Adrenal gland (tissue), 9 donors: ENCODE measurements at regions not wholly inside any gene's neighbourhood (a gene's known extent, or its start where the extent isn't known, plus 50 kb on each side); places are given as distances from the start of the nearest gene placed in this dataset.

Experiments
- DNase-seq, 7 donors: peaks; one replicate each; pipeline ENCODE4 v3.0.0-alpha.2; 2019 to 2020
- H3K27ac ChIP-seq, 5 donors: fragments of 200-600 bp; sonication (generic) in 4 of 5; 1 replicate in 3 of 5; 2 replicates in 2 of 5; pipeline versions ENCODE4 v1.5.1 to v1.8.0; 2016 to 2020; ENCODE audit warnings: mild to moderate bottlenecking in 1 of 5
- H3K27me3 ChIP-seq: fragments of 200-600 bp; 2 replicates; pipeline ENCODE4 v1.8.0; 2021
- H3K36me3 ChIP-seq, 2 donors: fragments of 200-600 bp; replicated peaks in 1 of 2; 1 replicate in 1 of 2; 2 replicates in 1 of 2; pipeline versions ENCODE4 v1.5.1 to v1.8.0; 2018 to 2022
- H3K4me1 ChIP-seq, 2 donors: fragments of 200-600 bp; replicated peaks in 1 of 2; 1 replicate in 1 of 2; 2 replicates in 1 of 2; pipeline versions ENCODE4 v1.5.1 to v1.8.0; 2018 to 2021
- H3K4me3 ChIP-seq, 4 donors: fragments of 200-600 bp; sonication (generic) in 3 of 4; one replicate each; pipeline ENCODE4 v1.5.1; 2016 to 2018
- H3K9me3 ChIP-seq, 3 donors: fragments of 200-600 bp; sonication (generic) in 1 of 3; replicated peaks in 1 of 3; 1 replicate in 2 of 3; 2 replicates in 1 of 3; pipeline versions ENCODE4 v1.5.1 to v1.8.0; 2016 to 2021
- CTCF ChIP-seq, 6 experiments: fragments of 450-650 bp in 4 of 6; fragments of 200-600 bp in 2 of 6; sonication (generic) in 1 of 6; IDR thresholded peaks; 1 replicate in 5 of 6; 2 replicates in 1 of 6; pipeline versions ENCODE4 v1.5.1 to v1.8.0; 2016 to 2021; ENCODE audit warnings: antibody characterized with exemption in 6 of 6, mild to moderate bottlenecking in 2 of 6, moderate library complexity in 1 of 6
- POLR2A ChIP-seq, 2 donors: fragments of 450-650 bp; IDR thresholded peaks; one replicate each; pipeline ENCODE4 v1.6.1; 2017; ENCODE audit warnings: antibody characterized with exemption in 2 of 2, mild to moderate bottlenecking in 2 of 2, moderate library complexity in 1 of 2
- WGBS, 4 donors: extraction: QIAGEN DNeasy Blood & Tissue Kit in 2 of 4; methylation state at CpG; one replicate each; pipeline versions ENCODE4 v1.1.5 to v1.1.7; 2013 to 2017; 5-methylcytosine and 5-hydroxymethylcytosine counted together
- intact Hi-C, 2 donors: fragments of 100-400 bp; cut with DNase I; formaldehyde crosslinking; loops; one replicate each; pipeline versions ENCODE4 v1.14.1 to v1.15.0; 2022 to 2023
- donor health status: healthy with polysubstance abuse.
- donor health status: Bipolar disorder and iron deficiency.
- donor health status: DM: yes; HTN: yes; CAD: no.
- donor health status: DM: no; HTN: no; CAD: no.
- donor health status: DM: no; HTN: no; CAD: no.

GRCh38 chr4:58254291-58254690 is 1144.1 kb upstream of the IGFBP7 start:
- H3K27me3 ChIP-seq: no peaks in the 10 kb centered on the region
- H3K27ac ChIP-seq: no peak overlapping the region
- TF ChIP-seq POLR2A (IDR thresholded peaks at IDR 0.05) (no peak), CTCF (IDR thresholded peaks at IDR 0.05) (no peak)
- intact Hi-C loops: no loop called here
- DNase-seq: no peak
- no peaks in the 10 kb centered on the region for H3K4me1 ChIP-seq
- 64 to 88% (median 86%) methylated on average over 3 of the region's 3 CpGs for WGBS, 4 donors
- H3K4me3 ChIP-seq: no peak overlapping the region
- H3K9me3 ChIP-seq: no peaks in the 10 kb centered on the region
- H3K36me3 ChIP-seq: no peaks in the 10 kb centered on the region

- Histone ChIP-seq H3K27ac (no peak overlapping the region), H3K27me3 (no peaks in the 10 kb centered on the region), H3K36me3 (no peaks in the 10 kb centered on the region), H3K4me1 (no peaks in the 10 kb centered on the region), H3K9me3 (no peaks in the 10 kb centered on the region), H3K4me3 (no peak overlapping the region)
- intact Hi-C loops: no loop called here
- no peak for TF ChIP-seq POLR2A (IDR thresholded peaks at IDR 0.05)
- TF ChIP-seq CTCF (IDR thresholded peaks at IDR 0.05): no peak
- DNase-seq: no peak
- WGBS, 4 donors: 87 to 94% (median 91%) methylated on average over 2 of the region's 2 CpGs
Measured at GRCh38 chr4:58252656-58253055, 1142.5 kb upstream of the IGFBP7 start.

DNA sequence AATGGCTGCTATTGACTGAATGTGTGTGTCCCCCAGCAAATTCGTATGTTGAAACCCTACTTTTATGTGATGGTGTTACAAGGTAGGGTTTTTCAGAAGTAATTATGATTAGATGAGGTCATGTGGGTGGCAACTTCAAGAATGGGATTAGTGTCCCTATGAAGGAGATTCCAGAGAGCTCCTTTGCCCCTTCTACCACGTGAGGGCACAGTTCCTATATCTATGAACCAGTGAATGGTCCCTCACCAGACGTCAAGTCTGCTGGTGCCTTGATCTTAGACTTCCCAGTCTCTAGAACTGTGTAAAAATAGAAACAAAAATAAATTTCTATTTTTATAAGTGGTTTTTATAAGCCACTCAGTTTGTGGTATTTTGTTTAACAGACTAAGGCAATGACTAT is 1137.6 kb upstream of the IGFBP7 start:
- peak in 1 of 7 donors; percentile 26 for DNase-seq
- H3K4me1 ChIP-seq: no peaks in the 10 kb centered on the region
- no peak overlapping the region for H3K4me3 ChIP-seq
- TF ChIP-seq POLR2A (IDR thresholded peaks at IDR 0.05) (no peak), CTCF (IDR thresholded peaks at IDR 0.05) (peak in 1 of 6 experiments; percentile 6)
- no peaks in the 10 kb centered on the region for H3K27me3 ChIP-seq
- no peaks in the 10 kb centered on the region for H3K36me3 ChIP-seq
- WGBS, 4 donors: 43 to 56% (median 49%) methylated on average over 3 of the region's 3 CpGs
- no peak overlapping the region for H3K27ac ChIP-seq
- intact Hi-C loops: no loop called here
- H3K9me3 ChIP-seq: no peaks in the 10 kb centered on the region

DNA sequence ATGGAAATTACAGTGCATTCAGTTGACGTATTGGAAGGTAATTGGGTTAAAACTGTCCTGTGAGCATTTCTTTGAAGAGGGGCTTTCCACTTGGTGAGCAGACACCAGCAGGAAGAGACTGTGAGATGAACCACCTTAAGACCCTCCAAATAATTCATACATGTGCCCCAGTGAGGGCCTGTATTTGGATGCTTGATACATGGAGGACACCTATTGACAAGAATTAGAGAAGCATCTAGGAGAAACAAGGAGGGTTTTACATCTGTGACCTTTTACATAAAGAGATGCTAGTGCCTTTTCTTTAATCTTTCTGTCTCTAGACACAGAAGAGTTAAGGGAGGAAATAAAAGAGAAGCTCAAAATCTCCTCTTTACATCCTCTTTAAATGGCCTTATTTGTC is 1115.3 kb upstream of the IGFBP7 start:
- intact Hi-C loops: no loop called here
- WGBS, 4 donors: 83 to 93% (median 89%) methylated on average over 1 of the region's 1 CpG
- H3K27ac ChIP-seq: no peak overlapping the region
- no peaks in the 10 kb centered on the region for H3K9me3 ChIP-seq
- TF ChIP-seq POLR2A (IDR thresholded peaks at IDR 0.05) (no peak), CTCF (IDR thresholded peaks at IDR 0.05) (no peak)
- DNase-seq: no peak
- H3K36me3 ChIP-seq: no peaks in the 10 kb centered on the region
- no peaks in the 10 kb centered on the region for H3K4me1 ChIP-seq
- no peak overlapping the region for H3K4me3 ChIP-seq
- H3K27me3 ChIP-seq: no peaks in the 10 kb centered on the region
